OCI-LY3 (cell line): ENCODE measurements at regions not wholly inside any gene's neighbourhood (a gene's known extent, or its start where the extent isn't known, plus 50 kb on each side); places are given as distances from the start of the nearest gene placed in this dataset.

Experiments used
- H2AFZ ChIP-seq: fragments of 200-600, 300-600 bp; shearing (Covaris generic); 2 replicates; pipeline ENCODE4 v1.6.0; 2014; ENCODE audit warnings: antibody characterized with exemption, low read depth, low read length
- H3K27ac ChIP-seq: fragments of 200-600, 300-600 bp; sonication (generic); 2 replicates; pipeline ENCODE4 v1.5.1; 2014; ENCODE audit warnings: mild to moderate bottlenecking, low read length, moderate library complexity, mixed read lengths
- H3K27me3 ChIP-seq: fragments of 200-600, 300-600 bp; sonication (generic); 2 replicates; pipeline ENCODE4 v1.6.1; 2014; ENCODE audit warnings: low read depth, low read length, mixed read lengths
- H3K36me3 ChIP-seq: fragments of 200-600, 300-600 bp; sonication (generic); replicated peaks from 2 replicates; pipeline ENCODE3; 2014; ENCODE audit warnings: low read depth, low read length, mixed read lengths
- H3K4me1 ChIP-seq: fragments of 300-600, 200-600 bp; sonication (generic); 2 replicates; pipeline ENCODE4 v1.6.1; 2014; ENCODE audit warnings: low read length, mixed read lengths
- H3K4me2 ChIP-seq: fragments of 200-600, 300-600 bp; sonication (generic); 2 replicates; pipeline ENCODE4 v1.6.1; 2014; ENCODE audit warnings: low read length, mixed read lengths
- H3K4me3 ChIP-seq: fragments of 300-600, 200-600 bp; sonication (generic); 2 replicates; pipeline ENCODE4 v1.5.1; 2014; ENCODE audit warnings: antibody characterized with exemption, mild to moderate bottlenecking, low read length, moderate library complexity
- H3K79me2 ChIP-seq: fragments of 300-600, 200-600 bp; shearing (Covaris generic); 2 replicates; pipeline ENCODE4 v1.6.1; 2014; ENCODE audit warnings: mild to moderate bottlenecking, low read length, mixed read lengths
- H3K9ac ChIP-seq: fragments of 300-600, 200-600 bp; shearing (Covaris generic); 2 replicates; pipeline ENCODE4 v1.6.0; 2014; ENCODE audit warnings: mild to moderate bottlenecking, low read length, moderate library complexity
- H3K9me3 ChIP-seq: fragments of 200-600, 300-600 bp; shearing (Covaris generic); 2 replicates; pipeline ENCODE4 v1.6.1; 2014; ENCODE audit warnings: low read length, mixed read lengths; ENCODE audit not compliant: insufficient read depth
- H4K20me1 ChIP-seq: fragments of 200-600, 300-600 bp; sonication (generic); 2 replicates; pipeline ENCODE4 v1.6.1; 2016; ENCODE audit warnings: low read length, mixed read lengths; ENCODE audit not compliant: insufficient read depth
- EZH2phosphoT487 ChIP-seq: fragments of 200-600 bp; shearing (Covaris generic); IDR thresholded peaks from 2 replicates; pipeline ENCODE4 v1.6.1; 2018; ENCODE audit warnings: antibody characterized with exemption, mixed run types, low read depth
- TF ChIP-seq, protein P1 (sequence below): fragments of 200-600, 300-600 bp; sonication (generic); IDR thresholded peaks from 2 replicates; pipeline ENCODE4 v1.5.1; 2014; ENCODE audit warnings: antibody characterized with exemption, low read length, low read depth

- Histone ChIP-seq H3K4me1 (no peaks in the 10 kb centered on the region), H3K36me3 (no peaks in the 10 kb centered on the region), H2AFZ (no peak overlapping the region), H3K4me3 (no peak overlapping the region), H3K4me2 (no peak overlapping the region), H3K9ac (no peak overlapping the region), H4K20me1 (no peaks in the 10 kb centered on the region), H3K27me3 (no peaks in the 10 kb centered on the region), H3K79me2 (no peaks in the 10 kb centered on the region), H3K9me3 (no peaks in the 10 kb centered on the region), H3K27ac (no peak overlapping the region)
- TF ChIP-seq, protein P1, sequence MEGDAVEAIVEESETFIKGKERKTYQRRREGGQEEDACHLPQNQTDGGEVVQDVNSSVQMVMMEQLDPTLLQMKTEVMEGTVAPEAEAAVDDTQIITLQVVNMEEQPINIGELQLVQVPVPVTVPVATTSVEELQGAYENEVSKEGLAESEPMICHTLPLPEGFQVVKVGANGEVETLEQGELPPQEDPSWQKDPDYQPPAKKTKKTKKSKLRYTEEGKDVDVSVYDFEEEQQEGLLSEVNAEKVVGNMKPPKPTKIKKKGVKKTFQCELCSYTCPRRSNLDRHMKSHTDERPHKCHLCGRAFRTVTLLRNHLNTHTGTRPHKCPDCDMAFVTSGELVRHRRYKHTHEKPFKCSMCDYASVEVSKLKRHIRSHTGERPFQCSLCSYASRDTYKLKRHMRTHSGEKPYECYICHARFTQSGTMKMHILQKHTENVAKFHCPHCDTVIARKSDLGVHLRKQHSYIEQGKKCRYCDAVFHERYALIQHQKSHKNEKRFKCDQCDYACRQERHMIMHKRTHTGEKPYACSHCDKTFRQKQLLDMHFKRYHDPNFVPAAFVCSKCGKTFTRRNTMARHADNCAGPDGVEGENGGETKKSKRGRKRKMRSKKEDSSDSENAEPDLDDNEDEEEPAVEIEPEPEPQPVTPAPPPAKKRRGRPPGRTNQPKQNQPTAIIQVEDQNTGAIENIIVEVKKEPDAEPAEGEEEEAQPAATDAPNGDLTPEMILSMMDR = no peak
- no peak for TF ChIP-seq EZH2phosphoT487
These were observed 117.6 kb downstream of the TTC6 start for GRCh38 chr14:37712976-37713431.

DNA sequence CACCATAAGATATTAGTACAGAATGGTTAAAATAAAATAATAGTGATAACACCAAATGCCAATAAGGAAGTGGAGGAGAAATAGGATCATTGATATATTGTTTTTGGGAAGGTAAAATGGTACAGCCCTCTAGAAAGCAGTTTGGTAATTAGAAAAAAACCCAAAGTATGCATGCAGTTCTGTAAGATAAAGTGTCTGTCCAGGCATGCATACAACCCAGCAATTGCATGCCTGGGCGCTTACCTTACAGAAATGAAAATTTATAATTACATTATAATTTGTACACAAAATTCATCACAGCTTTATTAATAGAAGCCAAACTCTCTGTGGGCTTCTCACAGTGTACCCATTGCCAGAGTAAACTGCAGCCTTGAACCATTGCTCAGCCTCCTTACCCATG is 124.7 kb downstream of the TTC6 start:
- Histone ChIP-seq H3K4me2 (no peak overlapping the region), H3K4me1 (no peaks in the 10 kb centered on the region)

DNA sequence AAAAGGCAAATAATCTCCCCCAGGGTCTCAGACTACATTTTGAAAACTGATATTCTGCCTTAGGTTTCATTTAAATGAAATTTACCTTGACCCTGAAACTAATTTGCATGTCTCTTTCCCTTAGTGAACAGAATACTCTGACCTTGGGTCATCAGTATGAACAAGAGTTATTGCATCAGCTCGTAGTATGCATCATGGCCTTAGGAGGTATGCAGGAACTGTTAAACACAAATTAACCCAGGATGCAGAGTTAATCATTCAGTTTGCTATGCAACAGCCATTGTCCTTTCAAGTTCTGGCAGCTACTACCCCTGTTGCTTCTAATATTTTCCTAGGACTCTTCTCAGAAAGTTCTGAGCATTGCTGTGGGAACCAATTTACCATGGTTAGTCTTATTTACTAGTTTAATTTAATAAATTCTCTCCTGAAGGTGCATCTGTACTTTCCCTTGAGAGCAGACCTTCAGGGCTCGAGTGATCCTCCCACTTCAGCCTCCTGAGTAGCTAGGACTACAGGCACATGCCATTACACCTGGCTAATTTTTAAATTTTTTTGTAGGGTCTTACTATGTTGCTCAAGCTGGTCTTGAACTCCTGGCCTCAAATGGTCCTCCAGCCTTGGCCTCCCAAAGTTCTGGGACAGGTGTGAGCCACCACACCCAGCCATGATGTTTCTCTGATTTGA is 126.7 kb downstream of the TTC6 start:
- Histone ChIP-seq H3K4me3 (no peak overlapping the region), H3K4me2 (no peak overlapping the region), H3K4me1 (no peaks in the 10 kb centered on the region), H4K20me1 (no peaks in the 10 kb centered on the region), H3K36me3 (no peaks in the 10 kb centered on the region), H3K27me3 (no peaks in the 10 kb centered on the region), H3K9ac (no peak overlapping the region), H3K27ac (no peak overlapping the region), H3K79me2 (no peaks in the 10 kb centered on the region), H3K9me3 (no peaks in the 10 kb centered on the region), H2AFZ (no peak overlapping the region)
- TF ChIP-seq, protein P1 = no peak
- TF ChIP-seq EZH2phosphoT487 = no peak

More for the DNA sequence above, 124.7 kb downstream of the TTC6 start:
- Histone ChIP-seq H3K79me2 (no peaks in the 10 kb centered on the region), H2AFZ (no peak overlapping the region), H3K9ac (no peak overlapping the region), H3K27ac (no peak overlapping the region), H4K20me1 (no peaks in the 10 kb centered on the region), H3K9me3 (no peaks in the 10 kb centered on the region), H3K36me3 (no peaks in the 10 kb centered on the region), H3K27me3 (no peaks in the 10 kb centered on the region), H3K4me3 (no peak overlapping the region)
- TF ChIP-seq, protein P1 = no peak
- no peak for TF ChIP-seq EZH2phosphoT487

- TF ChIP-seq, protein P1 = no peak
- TF ChIP-seq EZH2phosphoT487 = no peak
- Histone ChIP-seq H3K27me3 (no peaks in the 10 kb centered on the region), H3K79me2 (no peaks in the 10 kb centered on the region), H3K4me1 (no peaks in the 10 kb centered on the region), H3K36me3 (no peaks in the 10 kb centered on the region), H4K20me1 (no peaks in the 10 kb centered on the region), H3K9me3 (no peaks in the 10 kb centered on the region), H3K4me2 (no peak overlapping the region), H3K9ac (no peak overlapping the region), H2AFZ (no peak overlapping the region), H3K27ac (no peak overlapping the region), H3K4me3 (no peak overlapping the region)
These were observed 128.1 kb downstream of the TTC6 start for GRCh38 chr14:37723515-37723914.
